ENCODE measurements at regions not wholly inside any gene's neighbourhood (a gene's known extent, or its start where the extent isn't known, plus 50 kb on each side); places are given as distances from the start of the nearest gene placed in this dataset.

- H3K4me3 ChIP-seq, result no peak overlapping the region
- TF ChIP-seq POLR2AphosphoS5 (IDR thresholded peaks at IDR 0.05), result no peak
- TF ChIP-seq, protein P1, sequence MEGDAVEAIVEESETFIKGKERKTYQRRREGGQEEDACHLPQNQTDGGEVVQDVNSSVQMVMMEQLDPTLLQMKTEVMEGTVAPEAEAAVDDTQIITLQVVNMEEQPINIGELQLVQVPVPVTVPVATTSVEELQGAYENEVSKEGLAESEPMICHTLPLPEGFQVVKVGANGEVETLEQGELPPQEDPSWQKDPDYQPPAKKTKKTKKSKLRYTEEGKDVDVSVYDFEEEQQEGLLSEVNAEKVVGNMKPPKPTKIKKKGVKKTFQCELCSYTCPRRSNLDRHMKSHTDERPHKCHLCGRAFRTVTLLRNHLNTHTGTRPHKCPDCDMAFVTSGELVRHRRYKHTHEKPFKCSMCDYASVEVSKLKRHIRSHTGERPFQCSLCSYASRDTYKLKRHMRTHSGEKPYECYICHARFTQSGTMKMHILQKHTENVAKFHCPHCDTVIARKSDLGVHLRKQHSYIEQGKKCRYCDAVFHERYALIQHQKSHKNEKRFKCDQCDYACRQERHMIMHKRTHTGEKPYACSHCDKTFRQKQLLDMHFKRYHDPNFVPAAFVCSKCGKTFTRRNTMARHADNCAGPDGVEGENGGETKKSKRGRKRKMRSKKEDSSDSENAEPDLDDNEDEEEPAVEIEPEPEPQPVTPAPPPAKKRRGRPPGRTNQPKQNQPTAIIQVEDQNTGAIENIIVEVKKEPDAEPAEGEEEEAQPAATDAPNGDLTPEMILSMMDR (IDR thresholded peaks at IDR 0.05 in 8 of 11, conservative IDR thresholded peaks at IDR 0.05 in 3 of 11), result no peak
- no peak for TF ChIP-seq POLR2A (IDR thresholded peaks at IDR 0.05)
- H3K9me3 ChIP-seq, result peaks cover 0 to 8% (median 0%) of the 10 kb centered on the region in 8 donors
- 57 to 69% (median 60%) methylated on average over 1 of the region's 1 CpG for WGBS, 5 donors
- H3K4me1 ChIP-seq, result no peaks in the 10 kb centered on the region
- no peaks in the 10 kb centered on the region for H3K27me3 ChIP-seq (replicated peaks in 1 of 7)
- H3K27ac ChIP-seq, result no peak overlapping the region
- DNase-seq, result no peak
- no peaks in the 10 kb centered on the region for H3K36me3 ChIP-seq
- intact Hi-C loops (cut with DNase I; ENCODE audit: low total_unique reads), result no loop called here
Measured at GRCh38 chr2:220556658-220557057, 929.2 kb downstream of the SLC4A3 start.

DNA sequence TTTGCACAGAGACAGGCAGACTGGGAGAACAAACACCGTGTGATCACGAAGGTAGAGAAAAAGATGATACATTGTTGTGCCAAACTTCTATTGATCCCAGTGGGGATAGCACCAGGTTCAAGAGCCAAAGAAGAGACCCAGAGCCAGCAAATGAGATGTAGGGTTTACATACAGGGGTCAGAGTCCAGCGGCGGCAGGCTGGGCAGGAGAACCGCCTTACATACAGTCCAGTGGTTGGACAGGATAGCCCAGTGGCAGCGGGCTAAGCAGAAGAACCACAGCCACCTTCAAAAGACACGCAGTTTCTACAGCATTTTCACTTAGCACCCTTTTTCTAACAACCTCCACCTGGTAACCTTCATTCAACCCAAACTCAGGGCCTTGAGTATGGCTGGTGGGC is 932.8 kb downstream of the SLC4A3 start:
- DNase-seq, result no peak
- intact Hi-C loops (cut with DNase I; ENCODE audit: low total_unique reads), result no loop called here

GRCh38 chr2:220562375-220563140 is 935.1 kb downstream of the SLC4A3 start:
- H3K9me3 ChIP-seq, result peaks cover 0 to 8% (median 0%) of the 10 kb centered on the region in 8 donors
- 80 to 95% (median 85%) methylated on average over 4 of the region's 4 CpGs for WGBS, 5 donors
- no peak overlapping the region for H3K27ac ChIP-seq
- DNase-seq, result no peak
- H3K36me3 ChIP-seq, result no peaks in the 10 kb centered on the region
- H3K4me1 ChIP-seq, result no peaks in the 10 kb centered on the region
- intact Hi-C loops (cut with DNase I; ENCODE audit: low total_unique reads), result no loop called here
- H3K4me3 ChIP-seq, result no peak overlapping the region
- H3K27me3 ChIP-seq (replicated peaks in 1 of 7), result no peaks in the 10 kb centered on the region
- TF ChIP-seq POLR2AphosphoS5 (IDR thresholded peaks at IDR 0.05) (no peak), POLR2A (IDR thresholded peaks at IDR 0.05) (no peak)
- TF ChIP-seq, protein P1 (IDR thresholded peaks at IDR 0.05 in 8 of 11, conservative IDR thresholded peaks at IDR 0.05 in 3 of 11), result no peak

More for the DNA sequence above, 932.8 kb downstream of the SLC4A3 start:
- no peak overlapping the region for H3K27ac ChIP-seq
- peaks cover 0 to 8% (median 0%) of the 10 kb centered on the region in 8 donors for H3K9me3 ChIP-seq
- H3K4me1 ChIP-seq, result no peaks in the 10 kb centered on the region
- TF ChIP-seq, protein P1 (IDR thresholded peaks at IDR 0.05 in 8 of 11, conservative IDR thresholded peaks at IDR 0.05 in 3 of 11), result no peak
- TF ChIP-seq POLR2A (IDR thresholded peaks at IDR 0.05), result no peak
- no peak for TF ChIP-seq POLR2AphosphoS5 (IDR thresholded peaks at IDR 0.05)
- no peaks in the 10 kb centered on the region for H3K27me3 ChIP-seq (replicated peaks in 1 of 7)
- WGBS, 5 donors, result 84 to 96% (median 88%) methylated on average over 7 of the region's 7 CpGs
- no peaks in the 10 kb centered on the region for H3K36me3 ChIP-seq
- no peak overlapping the region for H3K4me3 ChIP-seq

GRCh38 chr2:220568296-220568695 is 940.9 kb downstream of the SLC4A3 start:
- no peak for DNase-seq
- Histone ChIP-seq H3K36me3 (no peaks in the 10 kb centered on the region), H3K9me3 (no peaks in the 10 kb centered on the region), H3K4me1 (no peaks in the 10 kb centered on the region), H3K27me3 (replicated peaks in 1 of 7) (no peaks in the 10 kb centered on the region), H3K27ac (no peak overlapping the region), H3K4me3 (no peak overlapping the region)
- 82 to 90% (median 87%) methylated on average over 8 of the region's 8 CpGs for WGBS, 5 donors
- intact Hi-C loops (cut with DNase I; ENCODE audit: low total_unique reads), result no loop called here
- TF ChIP-seq, protein P1 (IDR thresholded peaks at IDR 0.05 in 8 of 11, conservative IDR thresholded peaks at IDR 0.05 in 3 of 11), result no peak
- TF ChIP-seq POLR2A (IDR thresholded peaks at IDR 0.05), result no peak
- no peak for TF ChIP-seq POLR2AphosphoS5 (IDR thresholded peaks at IDR 0.05)
